Muscle of leg (tissue), 3 donors: ENCODE measurements at regions not wholly inside any gene's neighbourhood (a gene's known extent, or its start where the extent isn't known, plus 50 kb on each side); places are given as distances from the start of the nearest gene placed in this dataset.

Experiments
- DNase-seq: peaks from one replicate; pipeline ENCODE4 v3.0.0; 2013
- H3K27ac ChIP-seq: one replicate; pipeline ENCODE4 v1.5.1; 2013; ENCODE audit warnings: mild to moderate bottlenecking, low read length, control low read depth
- H3K27me3 ChIP-seq: one replicate; pipeline ENCODE4 v1.6.1; 2013; ENCODE audit warnings: low read length; ENCODE audit not compliant: control insufficient read depth, insufficient read depth
- H3K36me3 ChIP-seq: one replicate; pipeline ENCODE4 v1.6.1; 2013; ENCODE audit warnings: low read length; ENCODE audit not compliant: control insufficient read depth, insufficient read depth
- H3K4me1 ChIP-seq: one replicate; pipeline ENCODE4 v1.6.1; 2013; ENCODE audit warnings: low read length; ENCODE audit not compliant: control insufficient read depth, insufficient read depth
- H3K4me3 ChIP-seq: one replicate; pipeline ENCODE4 v1.5.1; 2013; ENCODE audit warnings: low read length, control low read depth
- H3K9me3 ChIP-seq: replicated peaks from 2 replicates; pipeline ENCODE4 v1.6.1; 2013; ENCODE audit warnings: low read depth, low read length; ENCODE audit not compliant: control insufficient read depth
- WGBS: methylation state at CpG from one replicate; pipeline ENCODE4 v1.1.5; 2013; ENCODE audit warnings: missing lambda C conversion rate; ENCODE audit not compliant: insufficient coverage; 5-methylcytosine and 5-hydroxymethylcytosine counted together

- WGBS: 80% methylated on average over 4 of the region's 4 CpGs
- DNase-seq: peak; percentile 0
These were observed 1104.8 kb upstream of the COX7C start for GRCh38 chr5:85512896-85513295.

GRCh38 chr5:85515588-85515987 lies 1102.2 kb upstream of the COX7C start:
- H3K27me3 ChIP-seq: no peaks in the 10 kb centered on the region
- H3K27ac ChIP-seq: no peak overlapping the region
- DNase-seq: no peak
- peaks cover 2% of the 10 kb centered on the region for H3K9me3 ChIP-seq
- H3K4me1 ChIP-seq: no peaks in the 10 kb centered on the region
- no peak overlapping the region for H3K4me3 ChIP-seq
- H3K36me3 ChIP-seq: no peaks in the 10 kb centered on the region

More at GRCh38 chr5:85512896-85513295, 1104.8 kb upstream of the COX7C start:
- peaks cover 2% of the 10 kb centered on the region for H3K9me3 ChIP-seq
- no peak overlapping the region for H3K4me3 ChIP-seq
- no peaks in the 10 kb centered on the region for H3K27me3 ChIP-seq
- H3K27ac ChIP-seq: no peak overlapping the region
- H3K36me3 ChIP-seq: no peaks in the 10 kb centered on the region
- no peaks in the 10 kb centered on the region for H3K4me1 ChIP-seq

- H3K9me3 ChIP-seq: peaks cover 2% of the 10 kb centered on the region
- H3K27me3 ChIP-seq: no peaks in the 10 kb centered on the region
- H3K36me3 ChIP-seq: no peaks in the 10 kb centered on the region
- WGBS: no CpG with 5 or more reads among the region's 3 CpGs
- H3K4me1 ChIP-seq: no peaks in the 10 kb centered on the region
- H3K4me3 ChIP-seq: no peak overlapping the region
- no peak for DNase-seq
- H3K27ac ChIP-seq: no peak overlapping the region
These were observed 1100.4 kb upstream of the COX7C start for GRCh38 chr5:85517386-85517785.

- Histone ChIP-seq H3K27ac (no peak overlapping the region), H3K9me3 (no peaks in the 10 kb centered on the region), H3K36me3 (no peaks in the 10 kb centered on the region), H3K27me3 (no peaks in the 10 kb centered on the region), H3K4me3 (no peak overlapping the region), H3K4me1 (no peaks in the 10 kb centered on the region)
- WGBS: no CpG with 5 or more reads among the region's 4 CpGs
- DNase-seq: peak; percentile 3
These were observed 1084.2 kb upstream of the COX7C start for GRCh38 chr5:85533341-85534047.

GRCh38 chr5:85538362-85538761 lies 1079.4 kb upstream of the COX7C start:
- H3K27ac ChIP-seq: no peak overlapping the region

GRCh38 chr5:85545129-85545528 lies 1072.6 kb upstream of the COX7C start:
- no peaks in the 10 kb centered on the region for H3K4me1 ChIP-seq
- DNase-seq: no peak
- WGBS: 27% methylated on average over 2 of the region's 2 CpGs
- H3K36me3 ChIP-seq: no peaks in the 10 kb centered on the region
- H3K9me3 ChIP-seq: peaks cover 9% of the 10 kb centered on the region
- H3K4me3 ChIP-seq: no peak overlapping the region
- H3K27me3 ChIP-seq: no peaks in the 10 kb centered on the region
- no peak overlapping the region for H3K27ac ChIP-seq

More at GRCh38 chr5:85538362-85538761, 1079.4 kb upstream of the COX7C start:
- Histone ChIP-seq H3K27me3 (no peaks in the 10 kb centered on the region), H3K9me3 (no peaks in the 10 kb centered on the region), H3K4me1 (no peaks in the 10 kb centered on the region), H3K4me3 (no peak overlapping the region), H3K36me3 (no peaks in the 10 kb centered on the region)
- peak; percentile 0 for DNase-seq

GRCh38 chr5:85549229-85549628 lies 1068.5 kb upstream of the COX7C start:
- WGBS: 94% methylated on average over 10 of the region's 10 CpGs
- H3K27me3 ChIP-seq: no peaks in the 10 kb centered on the region
- no peak overlapping the region for H3K27ac ChIP-seq
- H3K4me1 ChIP-seq: no peaks in the 10 kb centered on the region
- no peak for DNase-seq
- no peak overlapping the region for H3K4me3 ChIP-seq
- H3K36me3 ChIP-seq: no peaks in the 10 kb centered on the region
- H3K9me3 ChIP-seq: peaks cover 24% of the 10 kb centered on the region

- WGBS: 91% methylated on average over 13 of the region's 24 CpGs
- DNase-seq: no peak
- Histone ChIP-seq H3K36me3 (no peaks in the 10 kb centered on the region), H3K4me3 (no peak overlapping the region), H3K9me3 (peaks cover 28% of the 10 kb centered on the region), H3K27ac (no peak overlapping the region), H3K27me3 (no peaks in the 10 kb centered on the region), H3K4me1 (no peaks in the 10 kb centered on the region)
These were observed 1067.7 kb upstream of the COX7C start for GRCh38 chr5:85549836-85550599.

- DNase-seq: no peak
These were observed 1061.3 kb upstream of the COX7C start for GRCh38 chr5:85556464-85556863.

GRCh38 chr5:85576666-85577065 lies 1041.1 kb upstream of the COX7C start:
- Histone ChIP-seq H3K4me3 (no peak overlapping the region), H3K27me3 (no peaks in the 10 kb centered on the region), H3K4me1 (no peaks in the 10 kb centered on the region), H3K9me3 (peaks cover 5% of the 10 kb centered on the region), H3K27ac (no peak overlapping the region), H3K36me3 (no peaks in the 10 kb centered on the region)
- WGBS: no CpG with 5 or more reads among the region's 1 CpG
- DNase-seq: no peak

More at GRCh38 chr5:85556464-85556863, 1061.3 kb upstream of the COX7C start:
- Histone ChIP-seq H3K27me3 (no peaks in the 10 kb centered on the region), H3K9me3 (peaks cover 30% of the 10 kb centered on the region), H3K4me3 (no peak overlapping the region), H3K27ac (no peak overlapping the region), H3K36me3 (no peaks in the 10 kb centered on the region), H3K4me1 (no peaks in the 10 kb centered on the region)
- WGBS: 92% methylated on average over 3 of the region's 3 CpGs
